ENCODE measurements at regions not wholly inside any gene's neighbourhood (a gene's known extent, or its start where the extent isn't known, plus 50 kb on each side); places are given as distances from the start of the nearest gene placed in this dataset.
A peak's percentile ranks its signal among the peaks of the same experiment; 100 is the strongest.
"Not testable (repeated sequence)": the region's sequence is repeated elsewhere in the genome, so short reads cannot be mapped to it uniquely, and the experiment has no call there.

- DNase-seq (ENCODE audit: low read depth): no peak
- TF ChIP-seq, protein P1, sequence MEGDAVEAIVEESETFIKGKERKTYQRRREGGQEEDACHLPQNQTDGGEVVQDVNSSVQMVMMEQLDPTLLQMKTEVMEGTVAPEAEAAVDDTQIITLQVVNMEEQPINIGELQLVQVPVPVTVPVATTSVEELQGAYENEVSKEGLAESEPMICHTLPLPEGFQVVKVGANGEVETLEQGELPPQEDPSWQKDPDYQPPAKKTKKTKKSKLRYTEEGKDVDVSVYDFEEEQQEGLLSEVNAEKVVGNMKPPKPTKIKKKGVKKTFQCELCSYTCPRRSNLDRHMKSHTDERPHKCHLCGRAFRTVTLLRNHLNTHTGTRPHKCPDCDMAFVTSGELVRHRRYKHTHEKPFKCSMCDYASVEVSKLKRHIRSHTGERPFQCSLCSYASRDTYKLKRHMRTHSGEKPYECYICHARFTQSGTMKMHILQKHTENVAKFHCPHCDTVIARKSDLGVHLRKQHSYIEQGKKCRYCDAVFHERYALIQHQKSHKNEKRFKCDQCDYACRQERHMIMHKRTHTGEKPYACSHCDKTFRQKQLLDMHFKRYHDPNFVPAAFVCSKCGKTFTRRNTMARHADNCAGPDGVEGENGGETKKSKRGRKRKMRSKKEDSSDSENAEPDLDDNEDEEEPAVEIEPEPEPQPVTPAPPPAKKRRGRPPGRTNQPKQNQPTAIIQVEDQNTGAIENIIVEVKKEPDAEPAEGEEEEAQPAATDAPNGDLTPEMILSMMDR (IDR thresholded peaks at IDR 0.05; ENCODE audit: low read length, missing control alignments): no peak
- no peak overlapping the region for H3K4me3 ChIP-seq (replicated peaks; ENCODE audit: low read depth, low read length)
Measured at GRCh38 chr5:36496471-36496870, 109.9 kb upstream of the SLC1A3 start.

DNA sequence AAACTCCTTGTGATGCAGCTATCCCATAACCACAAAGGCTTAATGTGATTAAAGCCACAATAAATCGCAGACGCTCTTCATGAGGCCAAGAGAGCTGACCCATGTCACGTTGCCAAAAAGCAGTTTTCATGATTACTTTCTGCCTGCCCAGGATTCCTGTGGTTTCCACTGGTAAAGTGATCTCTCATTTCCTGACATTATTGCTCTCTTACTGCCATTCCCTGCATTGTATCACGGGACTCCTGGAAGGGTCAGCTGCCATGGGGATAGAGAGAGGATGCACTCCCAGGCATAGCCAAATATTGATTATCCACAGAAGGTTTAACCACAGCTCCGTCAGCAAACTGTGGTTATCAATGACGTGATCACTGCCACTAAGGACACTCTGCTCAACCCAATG is 103.8 kb upstream of the SLC1A3 start:
- DNase-seq (ENCODE audit: low read depth): peak; percentile 84
- H3K4me3 ChIP-seq (replicated peaks; ENCODE audit: low read depth, low read length): no peak overlapping the region
- TF ChIP-seq, protein P1 (IDR thresholded peaks at IDR 0.05; ENCODE audit: low read length, missing control alignments): no peak

DNA sequence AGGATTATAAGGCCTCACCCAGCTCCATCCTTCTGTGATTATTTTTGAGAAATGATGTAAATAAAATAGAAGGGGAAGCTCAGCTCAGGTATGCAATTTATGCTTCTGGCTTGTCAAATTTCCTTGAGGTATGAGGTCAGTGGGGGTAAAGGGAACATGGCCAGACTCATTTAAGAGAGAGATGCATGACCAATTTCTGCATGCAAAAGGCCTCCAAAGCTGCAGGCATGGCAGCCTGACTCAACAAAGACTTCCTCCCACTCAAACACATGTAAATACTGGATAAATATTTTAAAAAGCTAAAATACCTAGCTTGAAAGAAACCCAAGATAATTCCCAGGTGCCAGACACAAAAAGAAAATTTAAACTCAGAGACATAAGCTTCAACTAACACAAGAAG is 101.4 kb upstream of the SLC1A3 start:
- no peak overlapping the region for H3K4me3 ChIP-seq (replicated peaks; ENCODE audit: low read depth, low read length)
- TF ChIP-seq, protein P1 (IDR thresholded peaks at IDR 0.05; ENCODE audit: low read length, missing control alignments): no peak
- DNase-seq (ENCODE audit: low read depth): no peak

GRCh38 chr5:36507332-36507952 is 99.0 kb upstream of the SLC1A3 start:
- DNase-seq (ENCODE audit: low read depth): peak; percentile 79
- TF ChIP-seq, protein P1 (IDR thresholded peaks at IDR 0.05; ENCODE audit: low read length, missing control alignments): peak; percentile 88
- H3K4me3 ChIP-seq (replicated peaks; ENCODE audit: low read depth, low read length): no peak overlapping the region

- H3K4me3 ChIP-seq (replicated peaks; ENCODE audit: low read depth, low read length): not testable (repeated sequence)
Measured at GRCh38 chr5:36508331-36508730, 98.1 kb upstream of the SLC1A3 start.

DNA sequence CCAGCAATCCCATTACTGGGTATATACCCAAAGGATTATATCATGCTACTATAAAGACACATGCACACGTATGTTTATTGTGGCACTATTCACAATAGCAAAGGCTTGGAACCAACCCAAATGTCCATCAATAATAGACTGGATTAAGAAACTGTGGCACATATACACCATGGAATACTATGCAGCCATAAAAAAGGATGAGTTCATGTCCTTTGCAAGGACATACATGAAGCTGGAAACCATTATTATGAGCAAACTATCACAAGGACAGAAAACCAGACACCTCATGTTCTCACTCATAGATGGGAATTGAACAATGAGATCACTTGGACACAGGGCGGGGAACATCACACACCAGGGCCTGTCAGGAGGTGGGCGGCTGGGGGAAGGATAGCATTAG is 92.8 kb upstream of the SLC1A3 start:
- DNase-seq (ENCODE audit: low read depth); H3K4me3 ChIP-seq (replicated peaks; ENCODE audit: low read depth, low read length): not testable (repeated sequence)

More at GRCh38 chr5:36508331-36508730, 98.1 kb upstream of the SLC1A3 start:
- DNase-seq (ENCODE audit: low read depth): not testable (repeated sequence)

GRCh38 chr5:36519881-36520280 is 86.5 kb upstream of the SLC1A3 start:
- TF ChIP-seq, protein P1 (IDR thresholded peaks at IDR 0.05; ENCODE audit: low read length, missing control alignments): no peak
- DNase-seq (ENCODE audit: low read depth): no peak
- H3K4me3 ChIP-seq (replicated peaks; ENCODE audit: low read depth, low read length): no peak overlapping the region

DNA sequence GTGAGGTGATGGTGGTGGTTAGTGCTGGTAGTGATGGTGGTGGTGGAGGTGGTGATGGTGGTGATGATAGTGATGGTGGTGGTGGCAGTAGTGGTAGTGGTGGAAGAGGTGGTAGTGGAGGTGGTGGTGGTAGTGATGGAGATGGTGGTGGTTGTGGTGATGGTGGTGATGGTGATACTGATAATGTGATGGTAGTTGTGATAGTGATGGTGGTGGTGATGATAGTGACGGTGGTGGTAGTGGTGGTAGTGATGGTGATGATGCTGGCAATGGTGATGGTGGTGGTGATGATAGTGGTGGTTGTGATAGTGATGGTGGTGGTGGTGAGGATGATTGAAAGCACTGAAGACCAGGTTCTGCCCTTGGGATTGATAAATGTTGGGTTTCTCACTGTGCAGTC is 85.2 kb upstream of the SLC1A3 start:
- DNase-seq (ENCODE audit: low read depth): no peak
- H3K4me3 ChIP-seq (replicated peaks; ENCODE audit: low read depth, low read length): no peak overlapping the region
- TF ChIP-seq, protein P1 (IDR thresholded peaks at IDR 0.05; ENCODE audit: low read length, missing control alignments): no peak
